ENCODE measurements at regions not wholly inside any gene's neighbourhood (a gene's known extent, or its start where the extent isn't known, plus 50 kb on each side); places are given as distances from the start of the nearest gene placed in this dataset.
"Not testable (repeated sequence)": the region's sequence is repeated elsewhere in the genome, so short reads cannot be mapped to it uniquely, and the experiment has no call there.

DNA sequence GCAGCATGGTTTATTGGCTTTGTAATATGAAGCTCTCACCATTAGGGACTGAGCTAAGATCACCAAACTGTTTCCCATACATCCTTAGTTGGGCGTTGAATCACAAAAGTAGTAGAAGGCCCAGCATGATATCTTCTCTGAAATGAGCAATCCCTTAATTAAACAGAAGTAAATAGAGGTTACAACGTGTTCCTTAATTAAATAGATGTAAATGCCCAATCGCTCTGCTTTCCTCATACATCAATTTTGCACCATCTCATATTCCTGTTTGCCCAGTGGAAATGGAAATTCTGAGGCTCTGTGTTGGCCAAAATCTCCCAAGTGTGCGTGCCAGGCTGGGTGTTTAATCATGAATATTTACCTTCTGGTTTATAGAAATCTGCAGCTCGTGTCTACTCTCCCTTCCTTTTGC is 107.4 kb upstream of the FOXB1 start:
- no peak for DNase-seq (ENCODE audit: low read depth)

DNA sequence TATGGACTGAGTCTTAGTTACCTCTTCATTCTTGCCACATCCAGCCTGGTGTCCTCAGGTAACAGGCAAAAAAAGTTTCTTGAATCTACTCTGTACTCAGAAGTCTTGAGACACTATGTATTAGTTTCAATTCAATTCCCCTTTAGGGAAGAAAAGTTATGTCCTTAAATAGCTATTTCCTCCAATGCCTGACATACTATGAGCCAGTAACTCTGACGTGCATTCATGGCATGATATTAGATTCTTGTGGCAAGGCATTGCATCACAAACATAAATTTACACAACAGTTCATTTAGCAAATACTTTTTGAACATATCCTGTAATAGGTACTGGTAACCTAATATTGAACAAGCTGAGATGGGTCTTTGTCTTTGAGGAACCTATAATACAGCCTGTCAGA is 109.3 kb upstream of the FOXB1 start:
- DNase-seq (ENCODE audit: low read depth), result no peak

DNA sequence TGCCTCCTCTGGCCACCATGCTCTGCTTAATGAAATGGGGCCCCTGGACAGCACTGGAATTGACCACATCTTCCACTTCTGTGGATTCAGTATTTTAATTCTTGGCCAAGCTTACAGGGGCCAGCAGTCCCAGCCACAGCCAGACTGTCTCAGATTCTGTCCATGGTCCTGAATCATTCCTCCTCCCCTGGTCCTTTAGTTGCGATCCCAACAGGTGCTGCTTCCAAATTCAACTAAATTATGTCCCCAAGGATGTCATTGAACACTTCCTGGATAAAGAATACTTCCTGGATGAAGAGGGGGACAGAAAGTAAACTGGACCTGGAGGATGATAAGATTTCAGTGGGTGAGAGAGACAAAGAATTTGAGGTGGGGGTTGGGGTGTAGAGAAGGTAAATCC is 111.1 kb upstream of the FOXB1 start:
- DNase-seq (ENCODE audit: low read depth), result no peak

DNA sequence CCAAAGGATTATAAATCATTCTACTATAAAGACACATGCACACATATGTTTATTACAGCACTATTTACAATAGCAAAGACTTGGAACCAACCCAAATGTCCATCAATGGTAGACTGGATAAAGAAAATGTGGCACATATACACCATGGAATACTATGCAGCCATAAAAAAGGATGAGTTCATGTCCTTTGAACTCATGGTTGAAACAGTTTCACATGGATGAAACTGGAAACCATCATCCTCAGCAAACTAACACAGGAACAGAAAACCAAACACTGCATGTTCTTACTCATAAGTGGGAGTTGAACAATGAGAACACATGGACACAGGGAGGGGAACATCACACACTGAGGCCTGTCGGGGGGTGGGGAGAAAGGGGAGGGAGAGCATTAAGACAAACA is 116.2 kb upstream of the FOXB1 start:
- not testable (repeated sequence) for DNase-seq (ENCODE audit: low read depth)

DNA sequence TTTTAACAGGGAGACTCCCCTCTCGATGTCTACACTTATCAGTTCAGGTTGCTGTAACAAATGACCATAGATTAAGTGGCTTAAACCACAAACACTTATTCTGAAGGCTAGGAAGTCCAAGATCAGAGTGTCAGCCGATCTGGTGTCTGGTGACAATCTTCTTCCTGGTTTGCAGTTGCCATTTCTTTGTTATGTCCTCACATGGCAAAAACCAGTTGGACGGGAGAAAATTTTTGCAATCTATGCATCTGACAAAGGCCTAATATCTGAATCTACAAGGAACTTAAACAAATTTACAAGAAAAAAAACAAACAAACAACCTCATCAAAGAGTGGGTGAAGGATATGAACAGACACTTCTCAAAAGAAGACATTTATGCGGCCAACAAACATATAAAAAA is 116.9 kb upstream of the FOXB1 start:
- no peak for DNase-seq (ENCODE audit: low read depth)

DNA sequence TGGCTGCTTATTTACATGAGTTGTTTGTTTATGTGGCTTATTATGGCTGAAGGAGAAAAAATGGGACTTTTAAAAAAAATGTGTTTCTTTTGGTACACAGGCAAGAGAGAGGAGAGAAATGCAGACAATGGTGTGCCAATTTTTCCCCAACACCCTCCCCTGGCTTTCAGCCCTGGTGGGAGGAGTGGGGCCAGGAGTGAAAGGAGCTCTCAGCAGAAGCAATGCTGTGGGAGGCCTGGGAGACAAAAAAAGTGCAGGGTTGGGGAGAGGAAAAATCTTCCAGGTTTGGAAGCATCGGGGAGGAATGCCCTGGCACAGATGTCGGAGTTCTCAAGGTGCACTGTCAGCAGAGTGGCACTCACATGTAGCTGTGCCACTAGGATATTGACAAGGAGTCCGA is 117.7 kb upstream of the FOXB1 start:
- DNase-seq (ENCODE audit: low read depth), result no peak

DNA sequence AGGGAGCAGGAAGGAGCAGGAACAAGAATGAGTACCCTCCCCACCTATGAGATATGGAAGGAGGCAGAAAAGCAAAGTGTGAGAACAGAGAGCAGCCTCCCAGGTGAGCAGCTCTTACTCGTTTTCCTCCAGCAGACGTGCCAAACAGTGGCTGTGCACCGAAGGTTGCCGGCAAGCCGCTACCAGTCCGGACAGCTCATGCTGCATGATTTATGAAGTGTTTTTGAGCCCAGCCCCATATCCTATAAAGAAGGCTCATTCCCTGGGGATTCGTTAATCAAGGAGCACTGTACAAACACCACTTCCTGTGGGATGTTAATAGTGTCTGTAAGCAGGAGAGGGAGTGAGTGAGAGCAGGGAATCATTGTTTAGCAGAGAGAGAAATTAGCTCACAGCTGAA is 118.3 kb upstream of the FOXB1 start:
- DNase-seq (ENCODE audit: low read depth), result no peak

DNA sequence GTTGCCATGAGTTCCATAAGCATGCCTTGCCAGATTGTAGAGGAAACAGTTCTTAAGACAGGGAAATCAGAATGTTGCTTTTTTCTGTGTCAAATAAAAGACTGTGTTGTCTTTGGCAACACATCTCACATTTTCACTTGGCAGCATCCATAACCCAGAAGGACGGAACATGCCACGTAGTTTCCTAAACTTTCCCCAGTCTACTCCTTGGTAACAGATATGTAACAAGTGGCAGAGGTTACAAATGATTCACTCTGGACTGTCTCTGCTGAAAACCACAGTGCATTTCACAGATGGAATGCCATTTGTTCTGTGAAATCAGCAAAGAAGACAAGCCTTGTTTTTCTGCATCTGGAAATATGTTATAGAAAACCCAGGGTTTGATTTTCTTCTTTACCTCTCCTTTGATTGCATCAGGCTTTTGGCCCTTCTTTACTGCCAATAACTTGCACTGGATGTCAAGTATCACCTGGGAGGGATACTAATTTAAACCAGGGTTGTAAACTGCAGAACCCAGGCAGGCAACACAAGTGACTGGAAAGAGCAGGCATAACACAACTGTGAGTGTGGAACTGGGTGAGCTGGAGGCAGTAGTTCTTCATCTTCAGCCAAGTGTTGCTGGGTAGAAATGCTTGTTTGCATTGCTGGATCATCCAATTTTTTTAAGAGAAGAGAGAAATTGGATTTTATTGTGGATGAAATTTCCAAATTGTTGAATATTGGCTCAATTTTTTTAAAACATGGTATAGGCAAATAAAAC is 124.4 kb upstream of the FOXB1 start:
- no peak for DNase-seq (ENCODE audit: low read depth)

DNA sequence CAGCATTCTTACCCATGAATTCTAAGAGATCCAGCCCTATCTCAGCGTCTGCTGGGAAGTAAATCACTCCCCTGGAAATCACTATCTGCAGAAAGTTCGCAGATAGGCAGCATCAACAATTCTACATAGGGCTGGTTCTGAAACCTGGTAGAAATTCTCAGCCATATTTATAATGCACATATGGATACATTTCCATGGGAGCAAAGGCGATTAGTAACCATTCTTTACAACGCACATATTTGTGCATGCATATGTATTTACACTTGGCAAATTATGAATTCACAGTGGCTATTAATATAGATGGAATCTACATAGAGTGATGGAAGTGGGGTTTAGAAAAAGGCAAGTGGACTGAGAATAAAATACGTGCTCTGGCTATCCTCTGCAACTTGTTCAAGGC is 128.0 kb upstream of the FOXB1 start:
- DNase-seq (ENCODE audit: low read depth), result no peak

DNA sequence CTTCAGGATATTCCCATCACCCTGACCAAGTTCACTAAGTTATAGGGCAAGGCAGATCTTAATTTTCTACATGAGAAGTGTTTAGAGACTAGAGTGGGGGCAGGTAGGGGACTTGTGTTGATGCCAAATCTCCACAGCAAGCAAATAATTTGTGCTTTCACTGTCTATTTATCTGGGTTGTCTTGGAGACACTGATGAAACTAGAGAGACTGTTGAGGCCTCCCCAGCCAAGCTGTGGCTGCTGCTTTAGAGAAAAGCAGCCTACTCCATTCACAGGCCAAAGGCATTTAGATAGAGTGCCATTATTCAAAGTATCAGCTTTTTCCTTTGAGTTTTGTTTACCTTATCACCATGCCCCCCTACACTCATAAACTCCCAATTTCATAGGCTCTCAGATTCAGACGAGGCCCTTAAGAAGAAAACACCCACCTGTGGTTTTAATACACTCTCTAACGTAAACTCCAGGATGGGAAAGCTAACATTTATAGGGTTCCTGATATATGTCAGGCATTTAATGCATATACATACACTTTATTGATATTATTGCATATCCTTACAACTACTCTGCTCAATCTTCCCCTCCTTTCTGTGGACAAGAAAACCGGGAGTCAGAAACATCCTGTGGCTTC is 130.4 kb upstream of the FOXB1 start:
- DNase-seq (ENCODE audit: low read depth), result no peak

DNA sequence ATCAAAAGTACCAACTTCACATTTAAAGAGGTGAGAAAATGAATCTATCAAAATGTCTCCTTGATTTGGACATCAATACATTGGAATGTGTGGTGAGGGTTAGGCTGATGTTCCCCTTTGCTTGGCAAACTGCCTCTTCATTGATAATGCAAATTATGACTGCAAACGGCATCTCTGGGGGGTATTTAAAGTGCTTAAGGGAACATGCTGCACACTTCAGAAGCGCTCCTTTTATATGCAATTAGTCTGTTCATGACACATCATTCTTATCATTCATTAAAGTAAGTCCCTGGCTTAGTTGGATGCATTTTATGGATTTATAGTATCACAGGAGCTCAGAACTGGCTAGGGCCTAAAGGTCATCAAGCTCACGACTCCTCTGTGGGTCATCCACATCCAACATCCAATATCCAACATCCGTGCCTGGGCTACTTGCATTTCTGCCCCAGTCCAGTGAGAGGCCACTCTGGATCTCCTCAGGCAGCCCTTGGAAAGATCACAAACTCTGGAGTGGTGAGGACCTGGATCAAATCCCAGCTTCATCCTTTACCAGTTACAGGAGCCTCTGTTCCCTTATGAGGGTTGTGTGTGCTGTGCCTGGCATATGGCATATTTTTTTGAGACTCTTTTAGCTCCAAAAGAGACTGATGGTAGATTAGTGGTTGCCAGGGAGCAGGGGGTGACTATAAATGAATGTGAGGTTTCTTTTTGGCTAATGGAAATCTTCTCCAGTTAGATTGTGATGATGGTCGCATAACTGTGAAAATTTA is 136.8 kb upstream of the FOXB1 start:
- no peak for DNase-seq (ENCODE audit: low read depth)

DNA sequence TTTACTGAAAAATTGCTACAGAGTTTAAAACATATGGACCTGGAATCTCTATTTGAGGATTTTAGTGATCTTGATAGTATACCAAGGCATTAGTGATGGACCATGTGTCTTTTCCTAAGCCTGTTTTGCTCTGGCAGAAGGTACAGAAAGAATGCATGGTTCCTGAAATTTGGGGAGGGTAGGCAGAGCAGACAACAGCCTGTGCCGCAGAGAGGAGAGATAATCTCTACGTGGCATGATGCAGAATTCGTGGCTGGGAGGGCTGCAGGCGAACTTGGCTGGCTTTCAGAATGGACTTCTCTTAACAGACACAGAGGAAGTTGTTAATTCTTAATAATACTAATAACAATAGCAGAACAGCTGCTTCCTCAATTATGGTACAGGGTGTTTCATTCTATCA is 137.5 kb upstream of the FOXB1 start:
- no peak for DNase-seq (ENCODE audit: low read depth)

DNA sequence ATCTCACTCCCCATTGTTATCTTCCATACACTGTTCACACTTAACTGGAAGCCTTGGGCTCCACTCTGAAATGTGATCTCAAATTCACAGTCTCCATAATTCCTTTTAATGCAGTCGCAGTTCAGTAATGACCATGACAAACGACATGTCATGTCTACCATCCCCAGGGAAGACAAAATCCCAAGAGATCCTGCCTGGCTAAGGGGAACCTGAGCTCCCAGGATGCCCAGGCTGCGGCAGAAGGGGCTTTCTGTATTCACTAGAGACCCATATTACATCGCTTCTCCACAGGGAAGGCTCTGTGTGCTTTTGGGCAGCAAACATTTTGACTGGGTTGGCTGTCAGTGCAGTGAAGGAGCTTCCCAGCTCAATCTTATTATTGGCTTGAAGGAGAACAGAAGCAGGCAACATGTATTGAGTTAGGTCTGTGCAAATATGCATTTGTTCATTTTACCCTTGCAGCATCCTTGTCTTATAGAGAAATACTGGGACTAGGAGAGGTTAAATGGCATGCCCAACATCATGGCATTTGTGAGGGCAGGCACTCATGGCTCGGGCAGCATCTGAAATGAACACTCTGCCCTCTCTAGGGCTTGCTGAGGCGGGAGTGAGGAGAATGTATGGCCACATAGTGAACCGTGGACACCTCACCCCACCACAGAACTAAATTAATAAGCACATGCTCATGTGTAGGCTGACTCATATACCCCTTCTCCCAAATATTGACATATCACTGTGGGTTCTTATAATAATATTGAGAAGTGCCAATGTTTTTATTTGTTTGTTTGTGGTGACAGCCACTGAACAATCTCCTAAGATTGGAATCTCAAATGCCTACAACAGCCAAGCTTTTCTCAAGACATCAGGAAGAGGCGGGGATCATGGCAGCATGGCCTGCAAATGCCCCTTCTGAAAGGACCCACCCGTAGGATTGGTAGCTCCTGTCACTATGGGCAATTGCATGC is 141.6 kb upstream of the FOXB1 start:
- no peak for DNase-seq (ENCODE audit: low read depth)

DNA sequence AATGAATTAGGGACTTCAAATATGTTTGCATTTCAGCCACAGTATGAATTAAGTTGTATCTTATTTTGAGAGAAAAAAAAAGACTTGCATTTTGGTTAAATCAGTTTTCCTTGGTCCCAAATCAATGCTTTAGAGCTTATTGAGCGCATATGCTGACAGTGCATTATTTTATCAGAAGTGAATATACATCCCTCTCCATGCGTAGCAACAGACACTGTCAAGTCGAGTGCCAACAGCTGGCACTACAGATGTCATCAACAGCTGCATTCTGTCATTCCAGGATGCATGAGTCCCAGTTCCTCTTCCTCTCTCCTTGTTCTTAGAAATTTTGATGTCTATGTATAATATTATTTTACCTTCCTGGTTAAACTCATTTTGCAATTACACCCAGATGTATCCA is 156.1 kb upstream of the FOXB1 start:
- DNase-seq (ENCODE audit: low read depth), result no peak

DNA sequence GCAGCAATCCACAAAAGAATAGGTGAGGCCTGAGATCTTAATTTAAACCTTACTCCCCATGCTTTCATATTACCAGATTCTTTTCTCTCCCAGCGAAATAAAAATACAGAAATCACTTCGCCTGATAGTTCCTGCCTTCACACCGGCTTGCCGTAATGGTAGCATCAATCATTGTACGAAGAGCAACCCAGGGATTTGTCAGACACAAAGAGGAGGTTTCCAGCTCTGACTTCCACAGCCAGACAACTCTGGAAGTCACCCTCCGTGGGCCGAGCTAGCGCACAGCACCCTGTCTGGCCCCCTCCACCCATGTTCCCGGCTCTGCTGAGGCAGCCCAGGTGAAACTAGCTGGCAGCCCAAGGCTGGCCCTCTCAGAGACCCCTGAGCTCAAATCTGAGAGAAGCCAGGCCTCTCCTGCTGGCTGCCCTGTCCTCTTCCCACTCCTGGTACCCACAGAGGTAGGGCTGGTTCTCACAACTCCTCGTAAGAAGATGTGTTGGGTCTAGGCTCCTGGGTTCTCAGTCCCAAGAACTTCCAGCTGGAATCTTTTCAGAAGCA is 156.9 kb upstream of the BNIP2 start:
- DNase-seq (ENCODE audit: low read depth), result no peak

DNA sequence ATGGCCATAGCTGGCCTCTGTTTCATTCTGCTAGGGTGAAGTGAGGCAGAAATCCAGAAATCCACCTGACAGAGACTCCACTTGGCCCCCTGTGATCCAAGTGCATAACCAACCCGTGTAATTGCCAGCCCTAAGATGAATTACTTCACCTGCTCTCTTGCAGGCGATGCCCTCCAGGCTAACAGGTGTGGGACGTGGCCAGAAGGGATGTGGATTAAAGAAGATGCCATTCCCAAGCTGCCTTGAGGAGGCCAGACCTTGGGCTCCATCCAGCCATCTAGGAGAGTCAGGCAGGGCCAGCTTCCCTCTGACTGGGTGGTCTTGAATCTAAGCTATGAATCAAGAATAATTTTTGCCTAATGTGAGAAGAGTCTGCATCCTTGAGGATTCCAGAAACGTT is 154.5 kb upstream of the BNIP2 start:
- no peak for DNase-seq (ENCODE audit: low read depth)

DNA sequence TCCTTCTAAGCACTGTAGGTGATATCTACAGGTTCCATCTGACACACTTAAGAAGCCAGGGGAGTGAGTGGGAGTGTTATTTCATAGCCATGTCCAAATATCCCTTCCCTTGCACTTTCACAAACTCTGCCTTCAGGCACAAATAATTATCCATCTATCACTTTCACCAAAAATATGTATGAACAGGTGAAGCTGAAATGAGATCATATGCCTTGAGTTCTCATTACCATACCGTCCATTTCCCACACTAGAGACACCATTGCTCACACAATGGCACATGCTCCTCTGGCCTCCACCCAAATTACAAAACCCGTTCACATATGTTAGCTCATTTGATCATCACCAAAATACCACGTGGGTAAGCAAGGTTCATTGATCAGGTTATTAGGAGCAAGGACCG is 151.9 kb upstream of the BNIP2 start:
- DNase-seq (ENCODE audit: low read depth), result no peak

DNA sequence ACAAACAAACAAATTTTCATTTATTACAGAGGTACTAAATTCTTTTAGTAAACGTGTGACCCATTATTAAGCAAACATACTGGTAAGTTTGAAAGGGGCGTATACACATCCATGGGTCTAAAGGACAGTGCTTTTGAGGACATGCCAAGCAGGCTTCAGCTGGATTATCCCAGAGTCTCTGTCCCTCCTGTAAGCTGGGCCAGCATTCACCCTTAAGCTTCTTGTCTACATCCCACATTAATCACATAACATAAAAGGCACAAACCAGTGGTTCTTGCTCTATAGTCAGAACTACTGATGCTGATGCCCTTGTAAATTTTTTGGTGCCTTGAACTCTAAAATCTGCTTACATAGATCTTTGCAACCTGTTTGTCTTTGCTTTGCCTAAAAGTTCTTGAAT is 150.8 kb upstream of the BNIP2 start:
- DNase-seq (ENCODE audit: low read depth), result no peak

DNA sequence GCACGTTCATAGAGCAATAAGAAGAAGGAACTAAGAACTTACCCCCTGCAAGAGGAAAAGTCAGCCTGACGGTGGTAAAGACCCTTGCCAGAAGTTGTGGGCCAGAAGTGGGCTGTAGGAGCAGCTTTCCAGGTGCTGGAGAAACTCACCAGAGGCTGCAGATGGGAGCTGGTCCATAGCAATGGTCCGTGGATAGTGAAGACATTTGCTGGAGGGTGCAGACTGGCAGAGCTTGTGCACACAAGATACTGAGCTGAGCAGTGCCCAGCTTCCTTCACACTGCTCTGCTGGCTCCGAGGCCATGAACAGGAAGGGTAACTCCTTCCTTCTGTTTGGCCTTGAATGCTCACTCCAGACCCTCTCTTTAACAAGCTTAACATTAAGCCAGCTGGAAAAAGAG is 149.8 kb upstream of the BNIP2 start:
- no peak for DNase-seq (ENCODE audit: low read depth)

DNA sequence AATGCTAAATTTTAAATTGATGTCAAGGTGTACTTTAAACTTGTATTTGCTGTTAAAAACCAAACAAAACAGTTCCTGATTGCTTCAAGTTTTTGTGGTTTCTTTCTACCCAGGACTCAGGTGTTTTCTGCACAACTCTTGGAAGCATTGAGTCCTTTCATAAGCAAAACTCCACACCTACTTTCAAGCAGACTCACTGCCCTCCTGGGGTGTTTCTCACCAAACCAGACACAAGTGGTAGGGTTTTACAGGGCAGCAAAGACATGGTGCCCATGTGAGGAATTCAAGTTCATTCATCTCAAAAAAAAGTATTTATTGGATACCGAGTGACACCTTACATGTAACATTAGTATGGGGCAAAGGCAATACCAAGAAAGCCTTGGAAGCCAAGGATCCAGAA is 146.7 kb upstream of the BNIP2 start:
- DNase-seq (ENCODE audit: low read depth), result no peak

DNA sequence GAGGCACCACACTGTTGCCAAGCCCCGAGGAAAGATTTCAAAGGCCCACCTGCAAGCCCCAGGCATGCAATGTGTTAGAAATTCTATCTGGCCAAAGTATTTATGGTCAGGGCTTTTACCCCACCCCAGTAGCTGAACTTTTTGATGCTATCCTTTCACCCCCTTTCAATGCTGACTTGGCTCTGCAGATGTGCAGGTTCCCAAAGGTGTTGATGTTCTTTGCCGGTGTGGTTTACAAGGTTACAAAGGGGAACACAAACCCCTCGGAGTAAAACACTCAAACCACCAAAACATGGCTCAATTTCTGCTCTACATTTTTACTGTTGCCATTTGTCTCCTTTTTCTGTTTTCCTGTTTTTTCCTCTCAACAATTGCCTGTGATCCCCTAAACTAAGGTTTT is 145.4 kb upstream of the BNIP2 start:
- no peak for DNase-seq (ENCODE audit: low read depth)

DNA sequence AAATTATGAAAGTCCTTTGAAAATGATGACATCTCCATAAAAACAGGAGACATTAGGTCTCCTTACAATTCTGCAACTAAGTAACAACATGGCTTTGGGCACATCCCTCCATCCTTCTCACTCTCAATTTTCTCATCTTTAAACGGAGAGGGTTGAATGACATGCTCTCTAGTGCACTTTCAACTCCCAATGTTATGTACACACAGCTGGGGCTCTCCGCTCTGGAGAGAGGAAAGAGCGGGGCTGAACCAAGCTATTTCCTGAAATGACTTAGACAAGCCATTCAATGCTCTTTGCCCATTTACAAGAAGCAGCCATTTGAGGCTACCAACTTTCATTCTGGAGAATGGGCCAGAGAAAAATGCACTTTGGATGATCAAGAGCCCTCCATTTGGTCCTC is 144.2 kb upstream of the BNIP2 start:
- no peak for DNase-seq (ENCODE audit: low read depth)

All from stimulated activated CD8-positive, alpha-beta memory T cell treated with anti-CD3 and anti-CD28 coated beads, Interleukin-12 subunit alpha, Interleukin-12 subunit beta, amount 100 ng/mL, for 4 hours (primary cell).